ENCODE measurements at regions not wholly inside any gene's neighbourhood (a gene's known extent, or its start where the extent isn't known, plus 50 kb on each side); places are given as distances from the start of the nearest gene placed in this dataset.

GRCh38 chr4:114535725-114536124, 62.9 kb upstream of the UGT8 start:
- Histone ChIP-seq H4K20me1 (ENCODE audit: insufficient read depth, low read length) (no peaks in the 10 kb centered on the region), H3K36me3 (ENCODE audit: insufficient read depth, low read length) (no peaks in the 10 kb centered on the region), H3K9me2 (ENCODE audit: insufficient read depth, low read length) (no peaks in the 10 kb centered on the region), H3K9me3 (ENCODE audit: low read length) (no peaks in the 10 kb centered on the region), H3K4me3 (ENCODE audit: low read depth, low read length, poor library complexity, severe bottlenecking) (no peak overlapping the region), H3K4me2 (ENCODE audit: low read length) (no peak overlapping the region), H3K27ac (ENCODE audit: low read depth, low read length, poor library complexity, severe bottlenecking) (no peak overlapping the region), H3K4me1 (ENCODE audit: insufficient read depth, low read length, poor library complexity, severe bottlenecking) (no peaks in the 10 kb centered on the region), H2AFZ (ENCODE audit: low read length) (no peak overlapping the region), H3K79me2 (ENCODE audit: insufficient read depth, low read depth, low read length) (no peaks in the 10 kb centered on the region)
- ChIA-PET CTCF (ENCODE audit: unreplicated experiment) (no interaction called here), POLR2A (no interaction called here)
- no peak for DNase-seq (ENCODE audit: low spot score)
- no peak for TF ChIP-seq EZH2phosphoT487 (IDR thresholded peaks at IDR 0.05; ENCODE audit: borderline replicate concordance, low read depth, low read length)
- TF ChIP-seq, protein P1, sequence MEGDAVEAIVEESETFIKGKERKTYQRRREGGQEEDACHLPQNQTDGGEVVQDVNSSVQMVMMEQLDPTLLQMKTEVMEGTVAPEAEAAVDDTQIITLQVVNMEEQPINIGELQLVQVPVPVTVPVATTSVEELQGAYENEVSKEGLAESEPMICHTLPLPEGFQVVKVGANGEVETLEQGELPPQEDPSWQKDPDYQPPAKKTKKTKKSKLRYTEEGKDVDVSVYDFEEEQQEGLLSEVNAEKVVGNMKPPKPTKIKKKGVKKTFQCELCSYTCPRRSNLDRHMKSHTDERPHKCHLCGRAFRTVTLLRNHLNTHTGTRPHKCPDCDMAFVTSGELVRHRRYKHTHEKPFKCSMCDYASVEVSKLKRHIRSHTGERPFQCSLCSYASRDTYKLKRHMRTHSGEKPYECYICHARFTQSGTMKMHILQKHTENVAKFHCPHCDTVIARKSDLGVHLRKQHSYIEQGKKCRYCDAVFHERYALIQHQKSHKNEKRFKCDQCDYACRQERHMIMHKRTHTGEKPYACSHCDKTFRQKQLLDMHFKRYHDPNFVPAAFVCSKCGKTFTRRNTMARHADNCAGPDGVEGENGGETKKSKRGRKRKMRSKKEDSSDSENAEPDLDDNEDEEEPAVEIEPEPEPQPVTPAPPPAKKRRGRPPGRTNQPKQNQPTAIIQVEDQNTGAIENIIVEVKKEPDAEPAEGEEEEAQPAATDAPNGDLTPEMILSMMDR (conservative IDR thresholded peaks at IDR 0.05; ENCODE audit: low read length), result no peak
- BruUV-seq (replicated peaks), result no TSS peak
- intact Hi-C loops (cut with micrococcal nuclease; ENCODE audit: unreplicated experiment), result no loop called here

DNA sequence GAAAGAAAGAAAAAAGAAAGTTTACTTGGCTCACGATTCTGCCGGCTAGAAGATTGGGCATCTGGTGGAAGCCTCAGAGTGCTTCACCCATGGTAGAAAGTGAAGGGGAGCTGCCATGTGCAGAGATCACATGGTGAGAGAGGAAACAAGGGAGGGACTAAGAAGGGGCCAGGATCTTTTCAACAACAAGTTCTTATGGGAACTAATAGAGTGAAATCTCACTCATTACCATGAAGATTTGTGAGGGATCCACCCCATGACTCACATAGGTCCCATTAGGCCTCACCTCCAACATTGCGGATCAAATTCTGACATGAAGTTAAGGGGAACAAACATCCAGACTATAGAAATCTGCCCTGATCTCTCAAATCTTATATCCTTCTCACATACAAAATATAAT, 61.3 kb upstream of the UGT8 start:
- Histone ChIP-seq H3K4me3 (ENCODE audit: low read depth, low read length, poor library complexity, severe bottlenecking) (no peak overlapping the region), H3K36me3 (ENCODE audit: insufficient read depth, low read length) (no peaks in the 10 kb centered on the region), H3K9me3 (ENCODE audit: low read length) (no peaks in the 10 kb centered on the region), H3K27ac (ENCODE audit: low read depth, low read length, poor library complexity, severe bottlenecking) (no peak overlapping the region), H3K4me2 (ENCODE audit: low read length) (no peak overlapping the region), H4K20me1 (ENCODE audit: insufficient read depth, low read length) (no peaks in the 10 kb centered on the region), H3K4me1 (ENCODE audit: insufficient read depth, low read length, poor library complexity, severe bottlenecking) (no peaks in the 10 kb centered on the region), H3K9me2 (ENCODE audit: insufficient read depth, low read length) (no peaks in the 10 kb centered on the region), H3K79me2 (ENCODE audit: insufficient read depth, low read depth, low read length) (no peaks in the 10 kb centered on the region), H2AFZ (ENCODE audit: low read length) (no peak overlapping the region)
- POLR2A ChIA-PET, result interaction anchor here (0.7 kb wide), 1 partner anchor 78 kb away, joined by 3 read pairs; no protein-coding TSS in a partner anchor
- intact Hi-C loops (cut with micrococcal nuclease; ENCODE audit: unreplicated experiment), result no loop called here
- CTCF ChIA-PET (ENCODE audit: unreplicated experiment), result no interaction called here
- no TSS peak for BruUV-seq (replicated peaks)
- TF ChIP-seq, protein P1 (conservative IDR thresholded peaks at IDR 0.05; ENCODE audit: low read length), result no peak
- TF ChIP-seq EZH2phosphoT487 (IDR thresholded peaks at IDR 0.05; ENCODE audit: borderline replicate concordance, low read depth, low read length), result no peak
- DNase-seq (ENCODE audit: low spot score), result no peak

DNA sequence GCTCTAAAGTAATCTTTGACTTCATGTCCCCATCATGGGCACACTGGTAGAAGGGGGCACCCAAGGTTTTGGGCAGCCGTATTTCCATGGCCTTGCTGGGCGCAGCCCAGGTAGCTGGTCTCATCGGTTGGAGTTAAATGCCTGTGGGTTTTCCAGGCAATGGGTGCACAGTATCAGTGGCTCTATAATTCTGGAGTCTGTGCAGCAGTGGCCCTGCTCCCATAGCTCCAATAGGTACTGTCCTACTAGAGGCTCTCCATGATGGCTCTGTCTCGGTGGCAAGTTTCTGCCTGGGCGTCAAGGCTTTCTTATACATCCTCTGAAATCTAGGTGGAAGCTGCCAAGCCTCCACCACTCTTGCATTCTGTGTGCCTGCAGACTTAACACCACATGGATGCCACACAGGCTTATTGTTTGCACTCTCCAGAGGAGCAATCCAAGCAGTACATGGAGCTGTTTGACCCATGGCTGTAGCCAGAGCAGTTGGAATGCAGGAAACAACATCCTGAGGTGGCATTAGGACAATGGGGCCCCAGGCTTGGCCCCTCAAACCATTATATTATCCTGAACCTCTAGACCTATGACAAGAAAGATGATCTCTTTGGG, 60.5 kb upstream of the UGT8 start:
- BruUV-seq (replicated peaks), result no TSS peak
- ChIA-PET CTCF (ENCODE audit: unreplicated experiment) (no interaction called here), POLR2A (no interaction called here)
- no peak overlapping the region for H3K4me3 ChIP-seq (ENCODE audit: low read depth, low read length, poor library complexity, severe bottlenecking)
- no peak for TF ChIP-seq EZH2phosphoT487 (IDR thresholded peaks at IDR 0.05; ENCODE audit: borderline replicate concordance, low read depth, low read length)
- TF ChIP-seq, protein P1 (conservative IDR thresholded peaks at IDR 0.05; ENCODE audit: low read length), result no peak
- H3K4me2 ChIP-seq (ENCODE audit: low read length), result no peak overlapping the region
- intact Hi-C loops (cut with micrococcal nuclease; ENCODE audit: unreplicated experiment), result no loop called here
- H3K27ac ChIP-seq (ENCODE audit: low read depth, low read length, poor library complexity, severe bottlenecking), result no peak overlapping the region
- no peaks in the 10 kb centered on the region for H3K9me3 ChIP-seq (ENCODE audit: low read length)
- no peak for DNase-seq (ENCODE audit: low spot score)
- H3K9me2 ChIP-seq (ENCODE audit: insufficient read depth, low read length), result no peaks in the 10 kb centered on the region
- H4K20me1 ChIP-seq (ENCODE audit: insufficient read depth, low read length), result no peaks in the 10 kb centered on the region
- no peaks in the 10 kb centered on the region for H3K79me2 ChIP-seq (ENCODE audit: insufficient read depth, low read depth, low read length)
- H3K36me3 ChIP-seq (ENCODE audit: insufficient read depth, low read length), result no peaks in the 10 kb centered on the region
- H2AFZ ChIP-seq (ENCODE audit: low read length), result no peak overlapping the region
- no peaks in the 10 kb centered on the region for H3K4me1 ChIP-seq (ENCODE audit: insufficient read depth, low read length, poor library complexity, severe bottlenecking)

All from OCI-LY7 (cell line).